Panc1 (cell line): ENCODE measurements at regions not wholly inside any gene's neighbourhood (a gene's known extent, or its start where the extent isn't known, plus 50 kb on each side); places are given as distances from the start of the nearest gene placed in this dataset.

Source experiments
- ATAC-seq: fragments of 200-7000 bp; cut with Tn5 transposase; 2 replicates; pipeline ENCODE4 v1.9.1; 2020; ENCODE audit warnings: mild to moderate bottlenecking, moderate library complexity
- BruUV-seq: library from RNA; stranded (reverse); fragments of 400-500 nt; replicated peaks from 2 replicates; lab custom pipeline; 2021; lab: Mats Ljungman, UMichigan
- CTCF ChIA-PET: fragments of 300-600 bp; sonication (Branson Sonifier 250); formaldehyde crosslinking; loops from one replicate; lab custom pipeline; 2022; ENCODE audit warnings: antibody characterized with exemption; lab: Charles Lee
- POLR2A ChIA-PET: fragments of 300-600 bp; sonication (Branson Sonifier 250); formaldehyde crosslinking; loops from one replicate; lab custom pipeline; 2022; ENCODE audit warnings: antibody characterized with exemption; lab: Charles Lee
- DNase-seq: peaks from one replicate; pipeline ENCODE4 v3.0.0-alpha.2; 2010; ENCODE audit warnings: low read depth, low spot score
- H3K27ac ChIP-seq: 2 replicates; pipeline ENCODE4 v1.5.1; 2011; ENCODE audit warnings: mild to moderate bottlenecking, low read length, inconsistent platforms
- H3K27me3 ChIP-seq: fragments of 200-500 bp; sonication (Bioruptor generic); 2 replicates; pipeline ENCODE4 v1.6.0; 2014; ENCODE audit warnings: low read length, inconsistent platforms; ENCODE audit not compliant: control insufficient read depth, insufficient read depth
- H3K36me3 ChIP-seq: fragments of 200-500 bp; sonication (Bioruptor generic); 2 replicates; pipeline ENCODE4 v1.5.1; 2014; ENCODE audit warnings: inconsistent platforms, mild to moderate bottlenecking, low read length, moderate library complexity; ENCODE audit not compliant: control insufficient read depth, insufficient read depth
- H3K4me1 ChIP-seq: 2 replicates; pipeline ENCODE4 v1.5.1; 2011; ENCODE audit warnings: inconsistent platforms, mild to moderate bottlenecking, low read length, moderate library complexity; ENCODE audit not compliant: control insufficient read depth, insufficient read depth
- H3K4me3 ChIP-seq, 2 experiments: 2 replicates each; pipeline ENCODE4 v1.5.1; 2011 to 2012; ENCODE audit warnings: low read depth in 2 of 2, low read length in 2 of 2, mild to moderate bottlenecking in 2 of 2, inconsistent platforms in 1 of 2, moderate library complexity in 1 of 2
- H3K9me3 ChIP-seq: fragments of 200-500 bp; sonication (Bioruptor generic); 2 replicates; pipeline ENCODE4 v1.5.1; 2014; ENCODE audit warnings: low read depth, mild to moderate bottlenecking, inconsistent platforms, low read length, moderate library complexity; ENCODE audit not compliant: control insufficient read depth, insufficient read depth
- POLR2AphosphoS5 ChIP-seq: IDR thresholded peaks from 2 replicates; pipeline ENCODE4 v1.6.1; 2012; ENCODE audit warnings: mild to moderate bottlenecking, low read depth, low read length, moderate library complexity
- SIN3A ChIP-seq: IDR thresholded peaks from 2 replicates; pipeline ENCODE4 v1.6.1; 2012; ENCODE audit warnings: low read depth, mild to moderate bottlenecking, low read length, moderate library complexity, borderline replicate concordance; ENCODE audit not compliant: insufficient read depth
- TCF7L2 ChIP-seq: IDR thresholded peaks from 2 replicates; pipeline ENCODE4 v1.6.1; 2011; ENCODE audit warnings: mild to moderate bottlenecking, low read depth, low read length, inconsistent platforms
- in situ Hi-C: cut with HindIII; loops from 2 replicates; pipeline ENCODE4 v1.10.0; 2016; ENCODE audit warnings: low sequenced_read_pairs, low pct_unique_long_range_greater_than_20kb
- intact Hi-C: fragments of 100-400 bp; cut with micrococcal nuclease; formaldehyde crosslinking; loops from one replicate; pipeline ENCODE4 v1.10.0; 2022; ENCODE audit not compliant: unreplicated experiment
- TF ChIP-seq, protein P1 (sequence below), 2 experiments: IDR thresholded peaks; 2 replicates each; pipeline ENCODE4 v1.6.1; 2011 to 2012; ENCODE audit warnings: low read depth in 2 of 2, control low read depth in 1 of 2, low read length in 1 of 2, mild to moderate bottlenecking in 1 of 2, moderate library complexity in 1 of 2; ENCODE audit not compliant: insufficient read depth in 1 of 2
- TF ChIP-seq, protein P2 (sequence below): fragments of 450-650 bp; IDR thresholded peaks from 2 replicates; pipeline ENCODE4 v1.5.1; 2017; ENCODE audit warnings: mild to moderate bottlenecking

DNA sequence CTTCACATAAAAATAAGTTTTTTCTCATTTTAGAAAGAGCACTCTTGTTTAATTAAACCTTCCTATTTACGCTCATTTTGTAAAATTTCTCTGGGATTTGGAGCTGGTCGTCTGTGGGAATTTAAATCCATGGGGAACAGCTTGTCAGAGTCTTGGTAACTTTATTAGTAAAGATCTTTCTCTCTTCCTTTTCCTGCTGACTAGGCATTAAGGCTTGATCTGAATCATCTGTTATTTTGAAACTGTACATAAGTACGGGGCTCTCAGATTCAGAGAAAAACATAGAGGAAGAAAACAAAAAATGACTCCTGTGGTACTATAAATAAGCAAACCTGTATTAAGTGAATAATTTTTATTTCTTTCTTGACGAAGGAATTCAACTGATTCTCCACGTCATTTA, 150.2 kb downstream of the ST6GAL2 start:
- TF ChIP-seq, protein P1, sequence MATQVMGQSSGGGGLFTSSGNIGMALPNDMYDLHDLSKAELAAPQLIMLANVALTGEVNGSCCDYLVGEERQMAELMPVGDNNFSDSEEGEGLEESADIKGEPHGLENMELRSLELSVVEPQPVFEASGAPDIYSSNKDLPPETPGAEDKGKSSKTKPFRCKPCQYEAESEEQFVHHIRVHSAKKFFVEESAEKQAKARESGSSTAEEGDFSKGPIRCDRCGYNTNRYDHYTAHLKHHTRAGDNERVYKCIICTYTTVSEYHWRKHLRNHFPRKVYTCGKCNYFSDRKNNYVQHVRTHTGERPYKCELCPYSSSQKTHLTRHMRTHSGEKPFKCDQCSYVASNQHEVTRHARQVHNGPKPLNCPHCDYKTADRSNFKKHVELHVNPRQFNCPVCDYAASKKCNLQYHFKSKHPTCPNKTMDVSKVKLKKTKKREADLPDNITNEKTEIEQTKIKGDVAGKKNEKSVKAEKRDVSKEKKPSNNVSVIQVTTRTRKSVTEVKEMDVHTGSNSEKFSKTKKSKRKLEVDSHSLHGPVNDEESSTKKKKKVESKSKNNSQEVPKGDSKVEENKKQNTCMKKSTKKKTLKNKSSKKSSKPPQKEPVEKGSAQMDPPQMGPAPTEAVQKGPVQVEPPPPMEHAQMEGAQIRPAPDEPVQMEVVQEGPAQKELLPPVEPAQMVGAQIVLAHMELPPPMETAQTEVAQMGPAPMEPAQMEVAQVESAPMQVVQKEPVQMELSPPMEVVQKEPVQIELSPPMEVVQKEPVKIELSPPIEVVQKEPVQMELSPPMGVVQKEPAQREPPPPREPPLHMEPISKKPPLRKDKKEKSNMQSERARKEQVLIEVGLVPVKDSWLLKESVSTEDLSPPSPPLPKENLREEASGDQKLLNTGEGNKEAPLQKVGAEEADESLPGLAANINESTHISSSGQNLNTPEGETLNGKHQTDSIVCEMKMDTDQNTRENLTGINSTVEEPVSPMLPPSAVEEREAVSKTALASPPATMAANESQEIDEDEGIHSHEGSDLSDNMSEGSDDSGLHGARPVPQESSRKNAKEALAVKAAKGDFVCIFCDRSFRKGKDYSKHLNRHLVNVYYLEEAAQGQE (IDR thresholded peaks at IDR 0.05; ENCODE audit: insufficient read depth in 1 of 2, low read depth in 2 of 2, low read length in 1 of 2): no peak
- TF ChIP-seq POLR2AphosphoS5 (no peak), SIN3A (no peak), TCF7L2 (no peak)
- TF ChIP-seq, protein P2, sequence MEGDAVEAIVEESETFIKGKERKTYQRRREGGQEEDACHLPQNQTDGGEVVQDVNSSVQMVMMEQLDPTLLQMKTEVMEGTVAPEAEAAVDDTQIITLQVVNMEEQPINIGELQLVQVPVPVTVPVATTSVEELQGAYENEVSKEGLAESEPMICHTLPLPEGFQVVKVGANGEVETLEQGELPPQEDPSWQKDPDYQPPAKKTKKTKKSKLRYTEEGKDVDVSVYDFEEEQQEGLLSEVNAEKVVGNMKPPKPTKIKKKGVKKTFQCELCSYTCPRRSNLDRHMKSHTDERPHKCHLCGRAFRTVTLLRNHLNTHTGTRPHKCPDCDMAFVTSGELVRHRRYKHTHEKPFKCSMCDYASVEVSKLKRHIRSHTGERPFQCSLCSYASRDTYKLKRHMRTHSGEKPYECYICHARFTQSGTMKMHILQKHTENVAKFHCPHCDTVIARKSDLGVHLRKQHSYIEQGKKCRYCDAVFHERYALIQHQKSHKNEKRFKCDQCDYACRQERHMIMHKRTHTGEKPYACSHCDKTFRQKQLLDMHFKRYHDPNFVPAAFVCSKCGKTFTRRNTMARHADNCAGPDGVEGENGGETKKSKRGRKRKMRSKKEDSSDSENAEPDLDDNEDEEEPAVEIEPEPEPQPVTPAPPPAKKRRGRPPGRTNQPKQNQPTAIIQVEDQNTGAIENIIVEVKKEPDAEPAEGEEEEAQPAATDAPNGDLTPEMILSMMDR: no peak
- DNase-seq: no peak
- in situ Hi-C loops (no loop called here), intact Hi-C loops (no loop called here)
- no peaks in the 10 kb centered on the region for H3K4me1 ChIP-seq
- POLR2A ChIA-PET: no interaction called here
- H3K27ac ChIP-seq: no peak overlapping the region
- no peaks in the 10 kb centered on the region for H3K9me3 ChIP-seq
- BruUV-seq: no TSS peak
- H3K36me3 ChIP-seq: no peaks in the 10 kb centered on the region
- no peak overlapping the region for H3K4me3 ChIP-seq
- ATAC-seq: no peak
- CTCF ChIA-PET: no interaction called here
- no peaks in the 10 kb centered on the region; the same call in 1 of the 2 replicates for H3K27me3 ChIP-seq

DNA sequence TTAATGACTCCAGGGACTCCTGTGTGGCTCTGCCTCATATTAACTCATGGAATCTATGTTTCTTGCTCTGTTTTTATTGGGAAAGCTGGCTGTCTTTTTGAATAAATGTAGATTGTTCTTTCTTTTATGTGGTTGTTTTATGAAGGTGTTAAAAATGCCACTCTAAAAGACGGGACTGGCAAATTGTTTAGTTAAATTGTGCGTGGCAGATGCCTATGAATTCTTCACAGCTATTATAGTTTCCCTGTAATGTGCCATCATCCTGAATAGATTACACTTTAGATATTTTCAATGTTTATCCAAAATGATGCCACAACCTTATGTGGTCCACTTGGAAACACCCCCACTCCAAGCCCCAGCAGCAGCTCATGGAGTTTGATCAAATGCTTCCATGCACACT, 149.7 kb downstream of the ST6GAL2 start:
- CTCF ChIA-PET: no interaction called here
- Histone ChIP-seq H3K27ac (no peak overlapping the region), H3K27me3 (no peaks in the 10 kb centered on the region; the same call in 1 of the 2 replicates), H3K9me3 (no peaks in the 10 kb centered on the region), H3K36me3 (no peaks in the 10 kb centered on the region), H3K4me1 (no peaks in the 10 kb centered on the region), H3K4me3 (no peak overlapping the region)
- in situ Hi-C loops (no loop called here), intact Hi-C loops (no loop called here)
- TF ChIP-seq SIN3A (no peak), POLR2AphosphoS5 (no peak), TCF7L2 (no peak)
- TF ChIP-seq, protein P1 (IDR thresholded peaks at IDR 0.05; ENCODE audit: insufficient read depth in 1 of 2, low read depth in 2 of 2, low read length in 1 of 2): no peak
- TF ChIP-seq, protein P2: no peak
- no peak for ATAC-seq
- BruUV-seq: no TSS peak
- no peak for DNase-seq
- POLR2A ChIA-PET: no interaction called here
